GM12878 (cell line): ENCODE measurements at regions not wholly inside any gene's neighbourhood (a gene's known extent, or its start where the extent isn't known, plus 50 kb on each side); places are given as distances from the start of the nearest gene placed in this dataset.

Source experiments
- CBX3 ChIP-seq: fragments of 200-600 bp; sonication (generic); IDR thresholded peaks from 2 replicates; pipeline ENCODE4 v1.6.1; 2016; ENCODE audit warnings: low read depth, borderline replicate concordance
- CBX5 ChIP-seq: sonication (generic); IDR thresholded peaks from 2 replicates; pipeline ENCODE4 v1.6.1; 2016; ENCODE audit warnings: low read depth, moderate library complexity, mild to moderate bottlenecking, inconsistent platforms
- ETV6 ChIP-seq, 2 experiments: fragments of 450-650 bp in 1 of 2; IDR thresholded peaks in 1 of 2; conservative IDR thresholded peaks in 1 of 2; 2 replicates each; pipeline ENCODE4 v1.6.1; 2014; ENCODE audit warnings: antibody characterized with exemption in 1 of 2, borderline replicate concordance in 1 of 2, low read depth in 1 of 2, mild to moderate bottlenecking in 1 of 2, moderate library complexity in 1 of 2
- FOXK2 ChIP-seq: fragments of 450-650 bp; IDR thresholded peaks from 2 replicates; pipeline ENCODE4 v1.6.1; 2017; ENCODE audit warnings: mild to moderate bottlenecking, moderate library complexity
- MEF2B ChIP-seq: fragments of 450-650 bp; IDR thresholded peaks from 2 replicates; pipeline ENCODE4 v1.6.1; 2018; ENCODE audit warnings: mild to moderate bottlenecking, moderate library complexity; ENCODE audit not compliant: partially characterized antibody, poor library complexity, severe bottlenecking
- SIN3A ChIP-seq: IDR thresholded peaks from 2 replicates; pipeline ENCODE4 v1.6.1; 2012; ENCODE audit warnings: low read depth, low read length, improper control_type of control experiment
- SMC3 ChIP-seq: IDR thresholded peaks from 2 replicates; pipeline ENCODE4 v1.6.1; 2011; ENCODE audit warnings: low read length, improper control_type of control experiment, borderline replicate concordance
- TF ChIP-seq, protein P1 (sequence below): IDR thresholded peaks from 2 replicates; pipeline ENCODE4 v1.6.1; 2012; ENCODE audit warnings: low read depth, low read length, improper control_type of control experiment

DNA sequence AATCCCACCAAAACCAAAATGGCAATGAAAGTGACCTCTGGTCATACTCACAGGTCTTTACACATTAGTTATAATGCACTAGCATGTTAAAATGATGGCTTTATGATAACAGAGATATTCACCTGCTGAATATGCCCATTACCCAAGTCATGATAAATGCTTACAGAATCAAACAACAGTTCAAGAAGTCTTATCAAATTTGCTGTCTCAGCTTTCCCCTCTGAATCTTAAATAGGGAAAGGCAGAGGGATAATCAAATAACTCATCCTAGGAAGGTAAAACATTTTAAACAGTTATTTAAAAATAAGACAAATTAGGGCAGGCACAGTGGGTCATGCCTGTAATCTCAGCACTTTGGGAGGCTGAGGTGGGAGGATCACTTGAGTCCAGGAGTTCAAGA, 52.8 kb upstream of the CRBN start (continued):
- TF ChIP-seq SIN3A = no peak
- no peak for TF ChIP-seq SMC3
- TF ChIP-seq, protein P1, sequence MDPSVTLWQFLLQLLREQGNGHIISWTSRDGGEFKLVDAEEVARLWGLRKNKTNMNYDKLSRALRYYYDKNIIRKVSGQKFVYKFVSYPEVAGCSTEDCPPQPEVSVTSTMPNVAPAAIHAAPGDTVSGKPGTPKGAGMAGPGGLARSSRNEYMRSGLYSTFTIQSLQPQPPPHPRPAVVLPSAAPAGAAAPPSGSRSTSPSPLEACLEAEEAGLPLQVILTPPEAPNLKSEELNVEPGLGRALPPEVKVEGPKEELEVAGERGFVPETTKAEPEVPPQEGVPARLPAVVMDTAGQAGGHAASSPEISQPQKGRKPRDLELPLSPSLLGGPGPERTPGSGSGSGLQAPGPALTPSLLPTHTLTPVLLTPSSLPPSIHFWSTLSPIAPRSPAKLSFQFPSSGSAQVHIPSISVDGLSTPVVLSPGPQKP = no peak
- no peak for TF ChIP-seq CBX3
- no peak for TF ChIP-seq MEF2B
- TF ChIP-seq FOXK2 = no peak
- TF ChIP-seq ETV6 (conservative IDR thresholded peaks at IDR 0.05 in 1 of 2, IDR thresholded peaks at IDR 0.05 in 1 of 2; ENCODE audit: borderline replicate concordance in 1 of 2, low read depth in 1 of 2) = no peak
- TF ChIP-seq CBX5 = no peak
